T-helper 2 cell treated with Interferon-gamma antibody and Interleukin-4, amounts not matched to agents 5 μg/mL and 100 μg/mL, for 36 hours (primary cell): ENCODE measurements at regions not wholly inside any gene's neighbourhood (a gene's known extent, or its start where the extent isn't known, plus 50 kb on each side); places are given as distances from the start of the nearest gene placed in this dataset.

Experiments
- DNase-seq: peaks from one replicate; pipeline ENCODE4 v3.0.0; 2021; ENCODE audit warnings: low spot score
- H3K27ac Mint-ChIP-seq: one replicate; pipeline ENCODE4 v1.8.0; 2021; ENCODE audit warnings: mild to moderate bottlenecking, mixed read lengths
- H3K27me3 Mint-ChIP-seq: one replicate; pipeline ENCODE4 v1.8.0; 2021; ENCODE audit warnings: low read depth, mixed read lengths
- H3K36me3 Mint-ChIP-seq: one replicate; pipeline ENCODE4 v1.8.0; 2021; ENCODE audit warnings: low read depth, mixed read lengths
- H3K4me1 Mint-ChIP-seq: one replicate; pipeline ENCODE4 v1.8.0; 2021; ENCODE audit warnings: low read depth, mixed read lengths
- H3K4me3 Mint-ChIP-seq: one replicate; pipeline ENCODE4 v1.8.0; 2022; ENCODE audit warnings: mild to moderate bottlenecking, moderate library complexity, mixed read lengths
- H3K9me3 Mint-ChIP-seq: one replicate; pipeline ENCODE4 v1.8.0; 2021; ENCODE audit warnings: mixed read lengths

GRCh38 chr15:56523521-56523920, 58.6 kb upstream of the MNS1 start:
- no peak overlapping the region for H3K27ac Mint-ChIP-seq
- H3K36me3 Mint-ChIP-seq: no peaks in the 10 kb centered on the region
- peaks cover 9% of the 10 kb centered on the region for H3K9me3 Mint-ChIP-seq
- no peak overlapping the region for H3K4me3 Mint-ChIP-seq
- peaks cover 43% of the 10 kb centered on the region for H3K27me3 Mint-ChIP-seq
- H3K4me1 Mint-ChIP-seq: no peaks in the 10 kb centered on the region
- no peak for DNase-seq

DNA sequence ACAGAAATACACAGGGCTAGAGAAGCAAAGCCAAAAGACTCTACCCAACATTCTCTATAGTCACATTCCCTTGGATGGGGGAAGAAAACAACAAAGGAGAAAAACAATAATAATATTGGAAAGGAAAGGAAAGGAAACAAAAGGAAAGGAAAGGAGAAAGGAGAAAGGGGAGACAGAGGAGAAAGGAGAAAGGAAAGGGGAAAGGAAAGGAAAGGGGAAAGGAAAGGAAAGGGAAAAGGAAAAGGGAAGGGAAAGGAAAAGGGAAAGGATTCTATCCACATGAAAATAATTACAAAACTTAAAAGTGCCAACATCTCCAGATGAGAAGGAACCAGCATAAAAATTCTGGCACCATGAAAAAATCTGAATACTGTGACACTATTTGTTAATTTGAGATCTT, 54.1 kb upstream of the MNS1 start:
- Mint-ChIP-seq H3K9me3 (peaks cover 20% of the 10 kb centered on the region), H3K4me3 (no peak overlapping the region), H3K36me3 (no peaks in the 10 kb centered on the region), H3K27me3 (peaks cover 34% of the 10 kb centered on the region), H3K4me1 (no peaks in the 10 kb centered on the region), H3K27ac (no peak overlapping the region)
- no peak for DNase-seq
